ENCODE measurements at regions not wholly inside any gene's neighbourhood (a gene's known extent, or its start where the extent isn't known, plus 50 kb on each side); places are given as distances from the start of the nearest gene placed in this dataset.

DNA sequence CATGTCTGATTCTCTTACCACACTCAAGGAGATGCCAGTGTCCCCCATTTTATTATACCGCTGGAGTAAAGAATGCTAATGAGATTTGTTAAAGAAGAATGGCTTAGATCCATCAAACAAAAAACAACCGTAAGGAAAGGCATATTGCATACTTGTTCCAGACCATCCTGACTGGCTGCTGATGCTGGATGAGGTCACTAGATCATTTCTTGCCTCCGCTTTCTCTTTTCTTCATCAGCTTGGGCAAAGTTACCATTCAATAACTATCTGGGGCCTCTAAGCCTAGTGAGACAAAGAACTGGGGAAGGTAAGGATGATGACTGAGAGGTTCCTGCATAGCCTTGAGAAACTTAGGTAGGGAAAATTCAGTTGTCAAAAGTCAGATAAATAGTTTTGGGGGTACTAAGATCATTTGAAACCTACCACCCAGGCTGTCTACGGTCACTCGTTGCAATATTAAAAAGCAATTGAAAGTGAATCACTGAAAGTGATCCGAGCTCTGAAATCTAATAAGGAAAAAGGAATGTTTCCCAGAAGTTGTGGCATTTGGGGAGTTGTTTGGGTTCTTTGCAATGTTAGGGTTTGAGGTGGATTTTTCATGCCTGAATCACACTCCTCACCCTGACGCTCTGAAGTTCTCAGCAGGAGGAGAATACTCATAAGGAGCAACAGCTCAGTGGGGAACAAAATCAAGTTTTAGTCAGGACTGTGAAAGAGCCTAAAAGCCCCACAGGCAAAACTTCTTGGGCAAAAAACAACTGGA, 176.8 kb downstream of the HHIPL2 start:
- no peak overlapping the region for H3K4me3 ChIP-seq (ENCODE audit: low read depth, low read length)

DNA sequence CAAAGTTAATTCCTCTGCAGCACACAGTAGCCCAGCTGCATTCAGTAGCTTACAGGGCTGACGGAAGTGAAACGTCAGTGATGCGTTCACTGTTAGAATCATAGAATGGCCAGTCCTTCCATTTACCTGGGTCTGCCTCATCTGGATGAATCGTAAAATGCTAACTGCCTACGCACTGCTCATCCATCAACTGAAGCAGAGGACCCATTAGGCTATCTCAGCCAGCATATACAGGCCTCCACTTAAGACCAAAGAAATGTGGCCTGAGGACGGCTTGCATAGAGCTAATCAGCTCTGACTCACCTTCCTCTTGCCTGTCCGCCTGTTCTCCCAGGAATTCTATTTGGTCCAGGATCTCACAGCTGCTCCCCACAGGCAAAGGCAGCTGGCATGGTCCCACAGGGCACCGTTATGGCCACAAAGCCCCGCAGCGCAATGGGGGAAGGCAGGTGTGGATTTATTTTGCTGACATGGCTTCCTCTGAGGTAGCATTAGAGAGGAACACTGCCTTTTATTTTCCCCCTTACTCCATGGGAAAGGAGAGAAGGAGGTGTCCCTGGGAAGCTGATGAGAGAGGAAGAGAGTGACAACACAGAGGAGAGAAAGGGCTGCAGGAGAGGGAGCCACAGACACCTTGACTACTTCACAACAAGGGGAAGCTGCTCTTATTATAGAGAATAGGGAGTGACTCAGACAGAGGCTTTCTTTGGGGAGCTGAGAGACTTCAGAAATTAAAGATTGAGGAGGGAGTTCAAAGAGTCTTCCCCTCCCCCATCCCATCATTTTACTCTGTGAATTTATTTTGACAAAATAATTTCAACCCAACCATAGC, 177.6 kb downstream of the HHIPL2 start:
- no peak overlapping the region for H3K4me3 ChIP-seq (ENCODE audit: low read depth, low read length)

DNA sequence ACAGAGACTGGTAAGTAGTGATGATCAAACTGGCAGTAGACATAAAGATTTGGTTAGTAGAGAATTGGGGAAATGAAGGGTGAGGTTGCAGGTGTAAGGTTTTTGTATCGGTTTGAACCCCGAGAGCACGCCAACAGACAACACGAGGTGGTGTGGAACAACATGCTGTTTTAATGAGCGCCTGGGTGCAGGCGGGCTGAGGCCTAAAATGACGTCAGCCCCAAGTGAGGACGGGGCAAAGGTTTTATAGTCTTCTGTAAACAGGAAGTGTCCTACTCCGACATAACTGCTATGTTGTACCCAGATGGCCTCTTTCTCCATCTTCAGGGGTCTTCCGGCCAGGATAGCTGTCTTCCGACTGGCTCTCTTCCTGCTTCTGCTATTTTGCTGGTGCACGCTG, 178.8 kb downstream of the HHIPL2 start:
- H3K4me3 ChIP-seq (ENCODE audit: low read depth, low read length): no peak overlapping the region

DNA sequence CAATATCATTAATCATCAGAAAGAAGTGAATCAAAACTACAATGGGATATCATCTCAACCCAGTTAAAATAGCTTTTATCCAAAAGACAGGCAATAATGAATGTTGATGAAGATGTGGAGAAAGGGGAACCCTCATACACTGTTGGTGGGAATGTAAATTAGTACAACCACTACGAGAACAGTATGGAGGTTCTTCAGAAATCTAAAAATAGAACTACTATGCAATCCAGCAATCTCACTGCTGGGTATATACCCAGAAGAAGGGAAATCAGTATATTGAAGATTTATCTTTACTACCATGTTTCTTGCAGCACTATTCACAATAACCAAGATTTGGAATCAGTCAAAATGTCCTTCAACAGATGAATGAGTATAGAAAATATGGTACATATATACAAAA, 189.8 kb downstream of the HHIPL2 start:
- no peak overlapping the region for H3K4me3 ChIP-seq (ENCODE audit: low read depth, low read length)

DNA sequence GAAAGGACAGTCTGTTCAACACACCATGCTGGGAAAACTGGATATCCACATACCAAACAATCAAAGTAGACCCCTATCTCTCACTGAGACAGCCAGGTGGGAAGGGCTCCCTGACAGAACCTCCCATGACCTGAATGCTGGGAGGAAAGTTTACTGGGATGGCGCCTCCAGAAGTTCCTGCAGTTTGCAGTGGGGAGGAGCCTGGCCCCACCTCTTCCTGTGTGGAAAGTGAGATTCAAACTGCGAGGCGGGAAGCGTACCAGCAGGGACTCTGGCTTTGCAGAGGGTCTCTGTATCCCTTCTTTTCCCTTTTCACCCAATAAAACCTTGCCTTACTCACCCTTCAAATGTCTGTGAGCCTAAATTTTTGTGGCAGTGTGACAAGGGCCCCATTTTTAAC, 190.7 kb downstream of the HHIPL2 start:
- H3K4me3 ChIP-seq (ENCODE audit: low read depth, low read length): no peak overlapping the region

DNA sequence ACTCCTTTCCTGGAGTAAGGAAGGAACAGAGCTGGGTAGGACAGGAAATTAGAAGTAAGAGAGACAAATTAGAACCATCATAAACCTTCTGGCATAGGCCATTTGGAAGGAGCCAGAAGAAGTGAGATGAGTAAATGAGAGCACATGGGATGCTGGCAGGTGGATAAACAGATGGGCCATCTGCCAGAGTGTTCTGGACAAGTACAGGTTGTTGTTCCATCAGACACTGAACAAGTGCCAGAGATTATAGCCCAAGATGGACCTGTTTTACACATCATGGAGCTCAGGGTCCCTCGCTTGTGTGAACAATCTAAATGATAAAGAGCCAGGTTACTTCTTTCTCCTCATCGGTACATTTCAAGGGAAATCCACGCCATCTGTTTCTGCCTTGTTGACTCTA, 200.3 kb downstream of the HHIPL2 start:
- H3K4me3 ChIP-seq (ENCODE audit: low read depth, low read length): no peak overlapping the region

DNA sequence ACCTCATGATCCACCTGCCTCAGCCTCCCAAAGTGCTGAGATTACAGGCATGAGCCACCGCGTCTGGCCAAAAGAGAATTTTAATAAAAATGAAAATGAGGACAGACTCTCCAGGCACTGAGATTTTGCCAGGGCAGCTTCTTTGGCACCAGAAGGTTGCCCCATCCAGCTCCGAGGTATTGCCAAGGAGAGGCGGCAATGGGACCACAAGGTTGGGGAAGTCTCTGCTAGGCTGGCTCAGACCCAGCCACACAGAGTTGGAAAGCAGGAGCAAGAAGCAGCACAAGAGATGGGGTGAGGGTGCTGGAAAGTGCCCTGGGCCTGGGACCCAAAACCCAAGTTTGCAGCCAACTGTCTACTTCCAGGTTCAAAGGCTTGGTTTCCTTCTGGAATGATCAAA, 200.9 kb downstream of the HHIPL2 start:
- no peak overlapping the region for H3K4me3 ChIP-seq (ENCODE audit: low read depth, low read length)

DNA sequence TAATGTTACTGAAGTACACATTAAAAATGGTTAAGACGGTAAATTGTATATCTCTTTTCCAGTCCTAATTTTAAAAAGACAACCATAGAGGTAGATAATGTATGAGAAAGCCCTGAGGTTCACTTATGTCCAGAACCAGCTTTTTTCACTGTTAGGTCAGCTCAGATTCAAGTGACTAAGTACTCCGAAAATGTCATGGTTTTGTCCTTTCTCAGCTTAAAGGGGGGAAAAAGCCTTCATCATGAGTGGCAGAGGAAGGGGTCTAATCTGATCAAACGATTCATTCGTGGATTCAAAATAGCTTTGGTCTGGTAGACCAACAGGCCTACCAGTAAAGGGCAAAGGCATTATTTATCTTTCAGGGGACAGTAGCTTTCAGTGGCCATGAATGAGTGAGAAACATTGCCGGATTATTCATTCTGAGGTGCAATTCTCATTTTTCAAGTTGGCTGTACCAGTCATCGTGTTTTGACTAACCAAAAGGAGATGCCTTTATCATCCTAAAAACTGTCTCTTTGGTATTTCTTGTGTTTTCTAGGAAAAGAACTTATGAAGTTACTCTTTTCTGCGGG, 208.4 kb downstream of the HHIPL2 start:
- no peak overlapping the region for H3K4me3 ChIP-seq (ENCODE audit: low read depth, low read length)

DNA sequence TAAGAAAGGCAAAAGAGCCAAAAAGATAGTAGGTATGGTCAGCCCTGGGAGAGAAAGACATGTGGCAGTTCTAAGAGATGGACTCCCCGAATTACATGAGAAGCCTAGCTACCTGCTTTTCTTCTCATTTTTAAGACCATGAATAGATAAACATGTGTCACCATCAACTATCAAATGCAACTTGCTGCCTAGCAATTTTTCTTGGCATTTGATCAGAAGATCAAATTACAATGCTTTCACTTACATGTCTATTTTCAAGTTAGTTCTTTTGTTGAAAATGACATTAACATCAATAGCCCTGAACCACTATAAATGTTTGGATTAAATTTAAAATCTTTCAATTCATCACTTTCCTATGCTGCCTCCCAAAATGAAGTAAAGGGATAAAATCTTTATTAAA, 212.3 kb downstream of the HHIPL2 start:
- H3K4me3 ChIP-seq (ENCODE audit: low read depth, low read length): no peak overlapping the region

DNA sequence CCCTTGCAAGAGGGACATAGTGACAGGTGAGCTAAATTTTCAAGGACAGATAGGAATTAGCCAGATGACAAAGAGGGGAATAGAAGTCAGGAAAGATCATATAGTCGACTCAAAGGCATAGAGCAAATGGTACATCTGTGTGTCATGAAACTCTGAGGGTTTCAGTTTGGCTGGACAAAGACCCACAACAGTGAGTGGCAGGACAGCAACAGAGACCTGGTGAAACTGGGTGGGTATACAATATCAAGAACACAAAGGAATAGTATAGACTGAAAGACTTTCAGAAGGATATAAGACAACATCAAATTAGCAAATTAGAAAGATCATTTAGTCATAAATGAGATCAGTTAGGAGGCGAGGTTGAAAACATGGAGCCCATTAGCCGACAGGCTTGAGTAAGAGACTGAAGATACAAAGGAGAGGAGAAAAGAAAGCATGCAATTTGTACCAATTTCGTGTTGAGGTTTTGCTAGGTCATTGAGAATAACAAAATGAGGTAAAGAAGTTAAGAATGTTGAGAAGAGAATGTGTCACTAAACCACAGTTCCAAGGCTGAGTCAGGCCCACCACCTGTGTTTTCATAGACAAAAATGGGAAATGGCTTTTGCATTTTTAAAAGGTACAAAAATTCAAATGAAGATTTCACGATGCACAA, 213.8 kb downstream of the HHIPL2 start:
- H3K4me3 ChIP-seq (ENCODE audit: low read depth, low read length): no peak overlapping the region

DNA sequence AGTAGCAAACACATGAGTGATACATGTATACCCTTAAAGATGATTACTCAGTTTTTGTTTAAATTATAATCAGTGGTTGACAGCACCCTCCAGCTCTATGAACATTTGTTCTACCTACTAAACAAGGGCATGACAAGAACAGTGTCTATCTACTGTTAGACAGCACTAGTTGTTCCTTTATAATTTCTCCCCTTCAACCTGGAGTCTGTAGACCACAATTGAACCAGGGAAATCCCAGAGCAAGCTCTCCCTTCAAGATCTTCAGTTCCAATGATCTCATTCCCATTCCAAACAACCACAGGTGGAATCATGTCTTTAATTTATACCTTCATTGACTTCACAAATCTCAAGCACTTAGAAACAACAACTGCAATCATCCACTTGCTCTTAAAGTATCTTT, 216.1 kb downstream of the HHIPL2 start:
- H3K4me3 ChIP-seq (ENCODE audit: low read depth, low read length): no peak overlapping the region

DNA sequence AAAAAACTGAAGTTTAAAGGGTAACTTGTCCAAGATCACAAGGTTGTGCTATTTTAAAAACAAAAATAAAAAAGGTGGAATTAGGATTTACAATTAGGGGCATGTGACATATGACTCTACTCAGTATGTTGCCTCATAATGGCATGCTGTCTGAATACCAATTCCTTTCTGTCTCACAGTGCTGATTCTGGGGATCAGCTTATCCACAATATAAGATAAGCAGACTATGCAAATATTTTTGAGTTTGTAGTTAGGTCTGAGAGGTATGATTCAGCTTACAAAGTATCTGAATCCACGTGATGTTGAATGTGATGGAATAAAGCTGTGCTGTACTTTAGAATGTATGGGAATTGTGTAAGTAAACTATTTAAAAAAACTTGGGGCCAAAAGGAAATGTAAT, 216.6 kb downstream of the HHIPL2 start:
- no peak overlapping the region for H3K4me3 ChIP-seq (ENCODE audit: low read depth, low read length)

DNA sequence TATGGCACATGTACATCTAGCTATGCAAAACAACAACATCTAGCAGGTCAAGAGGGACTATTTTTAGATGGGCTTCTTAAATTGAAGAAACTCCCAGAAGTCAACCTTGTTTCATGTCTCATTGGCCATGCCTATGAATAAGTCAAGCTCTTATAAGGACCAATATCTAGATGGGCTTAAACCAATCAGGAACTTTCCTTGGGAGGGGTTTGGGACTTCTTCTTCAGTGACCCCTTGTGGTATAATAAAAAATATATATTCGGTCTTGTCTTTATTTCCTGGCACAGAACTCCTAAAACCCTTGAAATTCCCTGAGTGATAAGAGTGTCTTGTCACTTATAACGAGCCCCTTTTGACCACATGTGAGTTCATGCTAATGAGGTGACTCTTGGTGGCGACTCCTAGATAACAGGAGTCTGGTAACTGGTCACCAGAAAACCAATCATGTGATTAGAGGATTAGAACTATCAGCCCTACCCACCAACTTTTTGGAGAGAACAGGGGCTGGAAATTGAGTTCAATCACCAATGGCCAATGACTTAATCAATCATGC, 218.3 kb downstream of the HHIPL2 start:
- no peak overlapping the region for H3K4me3 ChIP-seq (ENCODE audit: low read depth, low read length)

DNA sequence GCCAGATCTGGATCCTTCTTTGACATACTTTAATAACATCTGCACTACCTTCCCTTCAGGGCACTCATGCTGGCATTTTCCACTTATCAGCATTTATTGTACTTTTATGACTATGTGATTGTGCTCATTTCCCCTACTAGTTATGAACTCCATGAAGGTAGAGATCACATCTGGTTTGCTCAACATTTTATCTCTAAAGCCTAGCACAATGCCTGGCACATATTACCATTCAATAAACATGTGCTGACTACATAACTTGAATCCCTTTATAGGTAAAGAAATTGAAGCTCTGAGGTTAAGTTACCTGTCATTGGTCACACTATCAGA, 221.2 kb downstream of the HHIPL2 start:
- no peak overlapping the region for H3K4me3 ChIP-seq (ENCODE audit: low read depth, low read length)

DNA sequence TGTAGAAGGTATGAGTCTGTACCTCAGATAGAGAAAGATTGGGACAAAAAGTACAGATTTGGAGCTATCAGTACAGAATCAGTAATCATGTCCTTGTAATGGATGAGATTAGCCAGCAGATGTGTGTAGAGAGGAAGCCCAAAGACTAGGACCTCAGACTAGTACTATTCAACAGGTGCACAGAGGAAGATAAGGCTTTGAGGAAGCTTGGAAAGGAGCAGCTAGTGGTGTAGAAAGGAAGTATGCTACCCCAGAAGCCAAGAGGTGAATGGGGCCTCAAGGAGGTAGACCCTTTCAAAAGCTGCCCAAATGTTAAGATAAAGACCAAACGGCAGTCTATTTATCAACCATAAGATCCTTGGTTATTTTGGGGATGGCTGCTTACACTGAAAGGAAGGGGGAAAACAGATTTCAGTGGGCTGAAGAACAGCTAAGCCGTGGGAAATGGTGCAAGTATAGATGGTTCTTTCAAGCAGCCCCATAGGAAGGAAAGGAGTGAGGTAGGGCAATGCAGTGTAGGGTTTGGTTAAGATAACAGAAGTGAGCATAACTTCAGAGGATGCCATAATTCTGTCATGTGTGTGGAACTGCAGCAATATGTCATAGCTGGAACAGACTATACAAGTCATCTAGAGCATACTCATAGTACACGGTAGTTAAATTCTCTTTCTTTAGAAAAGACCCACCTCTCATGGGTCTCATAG, 221.7 kb downstream of the HHIPL2 start:
- no peak overlapping the region for H3K4me3 ChIP-seq (ENCODE audit: low read depth, low read length)

DNA sequence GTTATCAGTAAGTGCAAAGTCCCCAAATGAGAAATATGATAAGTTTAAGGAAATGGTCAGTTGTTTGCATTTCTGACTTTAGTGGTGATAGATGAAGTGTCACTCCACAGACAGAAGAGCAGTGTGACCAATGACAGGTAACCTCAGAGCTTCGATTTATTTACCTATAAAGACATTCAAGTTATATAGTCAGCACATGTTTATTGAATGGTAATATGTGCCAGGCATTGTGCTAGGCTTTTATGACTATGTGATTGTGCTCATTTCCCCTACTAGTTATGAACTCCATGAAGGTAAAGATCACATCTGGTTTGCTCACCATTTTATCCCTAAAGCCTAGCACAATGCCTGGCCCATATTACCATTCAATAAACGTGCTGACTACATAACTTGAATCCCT, 222.4 kb downstream of the HHIPL2 start:
- no peak overlapping the region for H3K4me3 ChIP-seq (ENCODE audit: low read depth, low read length)

DNA sequence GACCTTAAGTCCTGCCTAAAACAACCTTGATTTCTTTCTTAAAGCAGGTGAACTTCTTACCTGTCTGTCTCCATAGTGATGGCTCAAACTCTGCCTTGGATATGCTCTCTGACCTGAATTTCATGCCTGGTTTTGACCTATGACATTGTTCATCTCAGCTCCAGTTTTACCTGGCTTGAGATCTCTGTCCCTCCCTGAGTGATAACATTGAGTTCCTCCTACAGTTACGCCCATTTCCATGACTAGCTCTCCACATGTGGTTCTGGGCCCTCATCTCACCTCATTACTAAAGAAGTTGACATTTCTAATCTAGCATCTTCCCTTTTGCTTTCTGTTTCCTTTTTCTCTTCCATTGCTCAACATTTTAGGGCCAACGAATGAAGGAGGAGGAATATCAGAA, 233.1 kb downstream of the HHIPL2 start:
- H3K4me3 ChIP-seq (ENCODE audit: low read depth, low read length): no peak overlapping the region

DNA sequence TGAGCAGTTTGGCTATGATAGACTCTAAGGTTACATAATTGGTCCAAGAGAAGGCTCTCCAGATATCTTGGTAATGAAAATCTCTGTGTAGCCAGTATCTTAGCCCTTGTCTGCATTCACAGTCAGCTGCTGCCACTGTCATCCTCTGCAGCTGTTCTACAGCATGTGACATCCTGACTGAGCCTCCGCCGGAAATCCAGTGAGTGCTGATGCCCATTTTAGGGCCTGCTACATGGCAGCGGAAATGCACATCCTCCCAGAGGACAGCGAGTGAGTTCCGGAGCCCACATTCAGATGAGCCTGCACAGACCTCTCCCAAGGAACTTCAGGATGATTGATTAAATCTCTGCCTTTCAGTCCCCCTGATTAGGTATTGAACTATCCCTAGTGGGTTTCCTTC, 237.1 kb downstream of the HHIPL2 start:
- H3K4me3 ChIP-seq (ENCODE audit: low read depth, low read length): no peak overlapping the region

DNA sequence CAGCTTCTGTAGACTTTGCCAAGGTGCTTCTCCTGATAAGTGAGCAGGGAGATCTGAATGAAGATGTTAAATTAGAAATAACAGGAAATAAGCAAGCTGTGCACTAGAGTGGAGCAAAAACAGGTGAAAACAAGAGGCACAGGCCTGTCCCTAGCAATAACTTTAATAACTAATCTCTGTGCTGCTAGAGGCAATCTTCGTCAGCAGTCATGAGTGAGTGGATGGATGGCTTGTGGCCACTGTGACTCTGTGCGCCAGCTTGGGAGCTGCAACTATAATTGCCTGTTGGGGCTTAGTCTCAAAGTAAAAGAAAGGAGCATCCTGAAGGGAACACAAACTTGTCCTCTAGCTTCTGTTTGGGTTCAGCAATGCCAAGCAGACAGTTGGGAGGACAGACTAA, 240.3 kb downstream of the HHIPL2 start:
- H3K4me3 ChIP-seq (ENCODE audit: low read depth, low read length): no peak overlapping the region

DNA sequence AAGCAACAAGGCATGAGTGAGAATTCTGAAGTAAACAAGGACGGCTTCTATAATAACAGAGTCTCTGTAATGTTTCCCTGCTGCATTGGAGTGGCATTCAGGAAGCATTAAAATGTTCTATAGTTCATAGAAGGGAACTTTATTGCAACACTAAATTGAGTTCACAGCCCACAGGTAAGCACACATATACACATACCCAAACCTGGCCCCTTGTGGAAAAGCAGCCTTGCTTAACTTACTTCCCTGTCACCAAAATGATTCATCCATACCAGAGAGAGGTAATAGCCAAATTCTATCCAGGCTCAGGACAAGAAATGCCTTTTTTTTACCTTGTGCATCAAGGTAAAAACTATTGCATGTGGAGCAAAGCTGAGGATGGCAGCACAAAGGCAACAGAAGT, 241.4 kb downstream of the HHIPL2 start:
- no peak overlapping the region for H3K4me3 ChIP-seq (ENCODE audit: low read depth, low read length)

DNA sequence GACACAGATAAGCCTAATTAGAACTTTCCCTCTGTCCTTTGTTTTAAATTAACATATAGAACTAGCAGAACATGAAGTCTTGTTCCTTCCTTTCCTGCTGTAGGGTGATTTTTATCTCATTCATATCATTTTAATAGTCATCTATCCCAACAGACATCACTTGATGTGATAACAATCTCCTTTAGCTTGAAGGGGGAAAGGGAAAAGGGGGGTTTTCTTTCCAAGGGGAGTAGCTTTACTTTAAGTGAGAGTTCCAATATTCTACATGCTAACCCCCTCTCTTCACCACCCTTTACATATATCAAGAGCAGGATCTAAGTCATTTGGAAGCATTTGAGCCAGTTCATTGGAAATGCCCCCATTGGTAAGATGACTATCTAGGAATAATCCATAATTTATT, 241.9 kb downstream of the HHIPL2 start:
- no peak overlapping the region for H3K4me3 ChIP-seq (ENCODE audit: low read depth, low read length)

All from iPS-11a (cell line).